CD4-positive, alpha-beta memory T cell (primary cell): ENCODE measurements at regions not wholly inside any gene's neighbourhood (a gene's known extent, or its start where the extent isn't known, plus 50 kb on each side); places are given as distances from the start of the nearest gene placed in this dataset.

Source experiments
- CTCF ChIA-PET: fragments of 350-600 bp; sonication (Branson Sonifier 250); formaldehyde crosslinking; loops from one replicate; lab custom pipeline; 2021; ENCODE audit warnings: inconsistent platforms; ENCODE audit not compliant: partially characterized antibody; lab: Charles Lee
- POLR2A ChIA-PET: fragments of 350-600 bp; sonication (Branson Sonifier 250); formaldehyde crosslinking; loops from one replicate; lab custom pipeline; 2021; ENCODE audit not compliant: partially characterized antibody; lab: Charles Lee
- DNase-seq, 5 donors: peaks; one replicate each; pipeline versions ENCODE4 v3.0.0 to v3.0.0-alpha.2; 2020 to 2022; ENCODE audit warnings: mixed read lengths in 1 of 5
- H3K27ac ChIP-seq: one replicate; pipeline ENCODE4 v1.7.0; 2013; ENCODE audit warnings: low read depth, low read length
- H3K27me3 ChIP-seq: 2 replicates; pipeline ENCODE4 v1.7.0; 2013; ENCODE audit warnings: mild to moderate bottlenecking, low read length, moderate library complexity; ENCODE audit not compliant: insufficient read depth
- H3K36me3 ChIP-seq: 2 replicates; pipeline ENCODE4 v1.7.0; 2013; ENCODE audit warnings: mild to moderate bottlenecking, low read length, moderate library complexity; ENCODE audit not compliant: insufficient read depth
- H3K4me1 ChIP-seq: 2 replicates; pipeline ENCODE4 v1.7.0; 2013; ENCODE audit warnings: mild to moderate bottlenecking, low read length, moderate library complexity; ENCODE audit not compliant: insufficient read depth
- H3K4me3 ChIP-seq, 2 donors: one replicate each; pipeline ENCODE4 v1.7.0; 2013; ENCODE audit warnings: low read length in 2 of 2, mild to moderate bottlenecking in 1 of 2
- H3K9me3 ChIP-seq, 2 donors: one replicate each; pipeline ENCODE4 v1.7.0; 2013; ENCODE audit warnings: low read length in 2 of 2, control low read depth in 1 of 2; ENCODE audit not compliant: control insufficient read depth in 1 of 2
- H3K27ac Mint-ChIP-seq, 7 donors: one replicate each; pipeline ENCODE4 v1.8.0; 2020 to 2021; ENCODE audit warnings: mixed read lengths in 7 of 7, mild to moderate bottlenecking in 6 of 7, inconsistent platforms in 3 of 7, moderate library complexity in 3 of 7
- H3K27me3 Mint-ChIP-seq, 2 donors: one replicate each; pipeline ENCODE4 v1.8.0; 2020 to 2021; ENCODE audit warnings: mixed read lengths in 2 of 2
- H3K36me3 Mint-ChIP-seq, 2 donors: one replicate each; pipeline ENCODE4 v1.8.0; 2020 to 2021; ENCODE audit warnings: mixed read lengths in 2 of 2, inconsistent platforms in 1 of 2, mild to moderate bottlenecking in 1 of 2
- H3K4me1 Mint-ChIP-seq, 4 donors: one replicate each; pipeline ENCODE4 v1.8.0; 2020 to 2021; ENCODE audit warnings: mixed read lengths in 4 of 4, mild to moderate bottlenecking in 1 of 4
- H3K4me3 Mint-ChIP-seq, 8 donors: one replicate each; pipeline ENCODE4 v1.8.0; 2020 to 2021; ENCODE audit warnings: mixed read lengths in 8 of 8, mild to moderate bottlenecking in 7 of 8, moderate library complexity in 6 of 8, inconsistent platforms in 3 of 8
- H3K9me3 Mint-ChIP-seq, 8 donors: one replicate each; pipeline ENCODE4 v1.8.0; 2020 to 2021; ENCODE audit warnings: mixed read lengths in 8 of 8, mild to moderate bottlenecking in 5 of 8, inconsistent platforms in 3 of 8, moderate library complexity in 1 of 8
- intact Hi-C: fragments of 100-400 bp; cut with micrococcal nuclease; formaldehyde crosslinking; loops from one replicate; pipeline ENCODE4 v1.15.1; 2023

GRCh38 chr3:89966877-89967665 is 859.6 kb downstream of the EPHA3 start:
- Mint-ChIP-seq H3K27ac (no peak overlapping the region), H3K36me3 (no peaks in the 10 kb centered on the region)
- POLR2A ChIA-PET = no interaction called here

GRCh38 chr3:89971329-89971728 is 863.9 kb downstream of the EPHA3 start:
- H3K4me1 Mint-ChIP-seq = no peaks in the 10 kb centered on the region
- no peak for DNase-seq
- ChIA-PET POLR2A (no interaction called here), CTCF (no interaction called here)
- H3K4me3 Mint-ChIP-seq = no peak overlapping the region
- no peaks in the 10 kb centered on the region for H3K36me3 Mint-ChIP-seq
- no peak overlapping the region for H3K27ac ChIP-seq
- no peaks in the 10 kb centered on the region for H3K9me3 ChIP-seq
- H3K4me3 ChIP-seq = no peak overlapping the region
- no peaks in the 10 kb centered on the region for H3K27me3 Mint-ChIP-seq
- no peaks in the 10 kb centered on the region for H3K27me3 ChIP-seq
- intact Hi-C loops = no loop called here
- H3K4me1 ChIP-seq = no peaks in the 10 kb centered on the region
- H3K36me3 ChIP-seq = no peaks in the 10 kb centered on the region
- no peak overlapping the region for H3K27ac Mint-ChIP-seq
- H3K9me3 Mint-ChIP-seq = peaks cover 0 to 26% (median 12%) of the 10 kb centered on the region in 8 donors

More at GRCh38 chr3:89966877-89967665, 859.6 kb downstream of the EPHA3 start:
- Histone ChIP-seq H3K27ac (no peak overlapping the region), H3K4me1 (no peaks in the 10 kb centered on the region), H3K36me3 (no peaks in the 10 kb centered on the region), H3K27me3 (no peaks in the 10 kb centered on the region), H3K4me3 (no peak overlapping the region), H3K9me3 (no peaks in the 10 kb centered on the region)
- CTCF ChIA-PET = no interaction called here
- Mint-ChIP-seq H3K4me3 (no peak overlapping the region), H3K27me3 (no peaks in the 10 kb centered on the region), H3K9me3 (peaks cover 0 to 26% (median 17%) of the 10 kb centered on the region in 8 donors), H3K4me1 (no peaks in the 10 kb centered on the region)
- DNase-seq = no peak
- intact Hi-C loops = no loop called here

DNA sequence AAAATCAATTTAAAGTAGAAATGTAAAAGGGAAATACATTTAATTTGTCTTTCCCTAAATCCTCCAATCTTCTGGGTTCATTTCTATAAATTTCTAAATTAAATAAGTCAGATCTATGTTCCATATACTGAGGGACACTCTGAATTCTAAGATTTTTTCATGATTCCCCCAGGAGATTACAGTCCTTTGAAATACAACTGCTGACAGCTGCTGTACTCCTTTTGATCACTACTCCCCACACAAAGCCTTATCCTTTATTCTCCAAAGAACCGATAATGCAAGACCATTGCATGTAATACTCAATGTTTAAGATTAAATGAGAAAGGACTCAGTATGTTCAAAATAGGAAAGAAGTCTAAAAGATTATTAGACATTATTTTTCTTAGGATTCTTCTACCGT is 865.7 kb downstream of the EPHA3 start:
- H3K4me1 Mint-ChIP-seq = no peaks in the 10 kb centered on the region
- no peak for DNase-seq
- H3K27ac ChIP-seq = no peak overlapping the region
- no peaks in the 10 kb centered on the region for H3K9me3 ChIP-seq
- H3K27me3 ChIP-seq = no peaks in the 10 kb centered on the region
- H3K36me3 Mint-ChIP-seq = no peaks in the 10 kb centered on the region
- no peak overlapping the region for H3K27ac Mint-ChIP-seq
- ChIA-PET POLR2A (no interaction called here), CTCF (no interaction called here)
- intact Hi-C loops = no loop called here
- no peaks in the 10 kb centered on the region for H3K4me1 ChIP-seq
- no peaks in the 10 kb centered on the region for H3K36me3 ChIP-seq
- H3K4me3 Mint-ChIP-seq = no peak overlapping the region
- H3K4me3 ChIP-seq = no peak overlapping the region
- H3K27me3 Mint-ChIP-seq = no peaks in the 10 kb centered on the region
- peaks cover 0 to 12% (median 7%) of the 10 kb centered on the region in 8 donors for H3K9me3 Mint-ChIP-seq

- H3K9me3 ChIP-seq = no peaks in the 10 kb centered on the region
- H3K9me3 Mint-ChIP-seq = peaks cover 0 to 12% (median 7%) of the 10 kb centered on the region in 8 donors
- H3K4me1 Mint-ChIP-seq = no peaks in the 10 kb centered on the region
- H3K4me3 ChIP-seq = no peak overlapping the region
- no peak overlapping the region for H3K27ac ChIP-seq
- no peak overlapping the region for H3K27ac Mint-ChIP-seq
- ChIA-PET CTCF (no interaction called here), POLR2A (no interaction called here)
- H3K36me3 Mint-ChIP-seq = no peaks in the 10 kb centered on the region
- no peak for DNase-seq
- no peaks in the 10 kb centered on the region for H3K36me3 ChIP-seq
- H3K4me3 Mint-ChIP-seq = no peak overlapping the region
- no peaks in the 10 kb centered on the region for H3K4me1 ChIP-seq
- no peaks in the 10 kb centered on the region for H3K27me3 ChIP-seq
- no peaks in the 10 kb centered on the region for H3K27me3 Mint-ChIP-seq
- intact Hi-C loops = no loop called here
Observed at GRCh38 chr3:89974903-89975519, 867.6 kb downstream of the EPHA3 start.

DNA sequence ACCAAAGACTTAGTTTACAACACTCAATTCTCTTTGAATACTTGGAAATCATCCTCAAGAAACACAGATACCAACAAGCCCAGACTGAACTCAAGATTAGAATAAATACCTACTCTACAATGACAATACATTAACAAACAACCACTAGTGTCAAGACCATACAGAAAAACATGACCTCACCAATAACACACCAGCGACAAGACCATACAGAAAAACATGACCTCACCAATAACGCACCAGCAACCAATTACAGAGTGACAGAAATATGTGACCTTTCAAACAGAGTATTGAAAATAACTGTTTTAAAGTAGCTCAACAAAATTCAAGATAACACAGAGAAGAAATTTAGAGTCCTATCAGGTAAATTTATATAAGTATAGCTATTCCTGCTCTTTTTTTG is 876.0 kb downstream of the EPHA3 start:
- DNase-seq = no peak
- no peak overlapping the region for H3K4me3 Mint-ChIP-seq
- no peak overlapping the region for H3K27ac Mint-ChIP-seq
- POLR2A ChIA-PET = no interaction called here
- H3K36me3 Mint-ChIP-seq = no peaks in the 10 kb centered on the region
- H3K9me3 Mint-ChIP-seq = peaks cover 11 to 36% (median 23%) of the 10 kb centered on the region in 8 donors
- no peaks in the 10 kb centered on the region for H3K36me3 ChIP-seq
- CTCF ChIA-PET = no interaction called here
- no peaks in the 10 kb centered on the region for H3K27me3 ChIP-seq
- no peaks in the 10 kb centered on the region for H3K4me1 ChIP-seq
- H3K27ac ChIP-seq = no peak overlapping the region
- no peaks in the 10 kb centered on the region for H3K27me3 Mint-ChIP-seq
- intact Hi-C loops = no loop called here
- H3K9me3 ChIP-seq = no peaks in the 10 kb centered on the region
- H3K4me3 ChIP-seq = no peak overlapping the region
- no peaks in the 10 kb centered on the region for H3K4me1 Mint-ChIP-seq

DNA sequence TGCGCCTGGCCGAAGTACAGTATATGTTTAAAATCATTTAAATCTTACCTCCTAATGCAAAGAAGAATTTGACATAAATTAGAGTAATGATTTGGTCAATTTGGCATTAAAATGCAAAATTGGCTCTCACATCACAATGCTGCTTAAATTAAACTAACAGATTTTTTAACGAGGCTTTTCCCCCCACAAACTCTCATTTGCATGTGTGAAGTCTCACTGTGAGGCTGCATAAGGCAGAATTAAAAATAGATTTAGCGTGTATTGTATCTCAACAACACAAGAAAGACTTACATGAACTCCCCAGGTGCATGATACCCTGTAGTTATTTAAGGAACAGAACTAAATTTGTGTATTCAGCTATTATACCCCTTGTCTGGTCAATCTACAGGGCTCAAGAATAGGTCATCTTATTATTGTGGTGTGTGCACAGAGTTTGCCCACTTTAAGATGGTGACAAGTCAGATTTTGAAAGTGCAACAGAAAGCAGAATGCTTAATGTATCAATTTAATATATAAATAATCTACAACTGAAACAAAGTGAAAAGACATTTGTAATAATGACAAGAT is 897.9 kb downstream of the EPHA3 start:
- no peaks in the 10 kb centered on the region for H3K4me1 Mint-ChIP-seq
- no peaks in the 10 kb centered on the region for H3K36me3 Mint-ChIP-seq
- H3K27ac ChIP-seq = no peak overlapping the region
- H3K27me3 Mint-ChIP-seq = no peaks in the 10 kb centered on the region
- H3K4me3 ChIP-seq = no peak overlapping the region
- H3K4me3 Mint-ChIP-seq = no peak overlapping the region
- ChIA-PET CTCF (no interaction called here), POLR2A (no interaction called here)
- no peaks in the 10 kb centered on the region for H3K27me3 ChIP-seq
- H3K4me1 ChIP-seq = no peaks in the 10 kb centered on the region
- DNase-seq = no peak
- no peak overlapping the region for H3K27ac Mint-ChIP-seq
- H3K9me3 ChIP-seq = no peaks in the 10 kb centered on the region
- H3K36me3 ChIP-seq = no peaks in the 10 kb centered on the region
- intact Hi-C loops = no loop called here
- peaks cover 2 to 12% (median 3%) of the 10 kb centered on the region in 8 donors for H3K9me3 Mint-ChIP-seq

DNA sequence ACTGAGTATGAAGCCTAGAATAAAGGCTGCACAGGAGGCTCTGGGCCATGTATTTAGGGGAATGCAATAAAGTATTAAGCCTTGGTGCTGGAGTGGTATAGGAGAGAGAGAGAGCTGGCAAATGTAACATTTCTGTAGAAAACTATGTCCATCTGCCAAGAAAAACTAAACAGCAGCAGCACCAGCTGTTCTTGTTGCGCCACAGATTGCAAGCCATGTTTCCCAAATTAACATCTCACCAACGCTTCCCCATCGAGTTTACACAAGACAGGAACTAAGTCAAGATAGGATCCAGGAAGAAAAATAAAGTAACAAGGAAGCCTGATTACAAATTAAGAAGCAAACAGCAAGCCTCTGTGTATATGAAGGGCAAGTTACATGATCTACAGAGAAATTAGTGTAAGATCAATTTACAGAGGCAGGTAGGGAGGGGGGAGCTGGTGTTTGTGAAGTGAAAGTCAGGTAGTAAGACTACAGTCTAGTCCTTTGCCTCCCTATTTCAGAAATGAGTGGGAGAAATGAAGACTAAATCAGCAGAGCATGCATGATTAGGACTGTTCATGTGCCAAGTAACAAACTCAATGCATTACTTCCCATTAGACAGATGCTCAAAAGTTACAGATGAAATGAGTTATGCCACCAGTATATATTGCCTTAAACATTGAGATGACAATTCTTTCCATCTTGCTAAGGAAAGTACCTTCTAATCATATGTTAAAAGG is 900.5 kb downstream of the EPHA3 start:
- ChIA-PET CTCF (no interaction called here), POLR2A (no interaction called here)
- H3K27ac Mint-ChIP-seq = no peak overlapping the region
- H3K4me1 ChIP-seq = no peaks in the 10 kb centered on the region
- H3K9me3 Mint-ChIP-seq = peaks cover 2 to 15% (median 4%) of the 10 kb centered on the region in 8 donors
- H3K27me3 Mint-ChIP-seq = no peaks in the 10 kb centered on the region
- no peak for DNase-seq
- no peaks in the 10 kb centered on the region for H3K27me3 ChIP-seq
- H3K27ac ChIP-seq = no peak overlapping the region
- H3K4me1 Mint-ChIP-seq = no peaks in the 10 kb centered on the region
- intact Hi-C loops = no loop called here
- H3K4me3 ChIP-seq = no peak overlapping the region
- no peak overlapping the region for H3K4me3 Mint-ChIP-seq
- no peaks in the 10 kb centered on the region for H3K36me3 Mint-ChIP-seq
- no peaks in the 10 kb centered on the region for H3K9me3 ChIP-seq
- H3K36me3 ChIP-seq = no peaks in the 10 kb centered on the region
